GM12891 (cell line): ENCODE measurements at regions not wholly inside any gene's neighbourhood (a gene's known extent, or its start where the extent isn't known, plus 50 kb on each side); places are given as distances from the start of the nearest gene placed in this dataset.

ENCODE experiments used
- PAX5 ChIP-seq: IDR thresholded peaks from 2 replicates; pipeline ENCODE4 v1.6.1; 2011; ENCODE audit warnings: low read length, moderate library complexity, mild to moderate bottlenecking; ENCODE audit not compliant: insufficient read depth, severe bottlenecking
- POLR2A ChIP-seq: IDR thresholded peaks from 2 replicates; pipeline ENCODE4 v1.6.1; 2011; ENCODE audit warnings: low read depth, low read length, control low read depth
- POLR2AphosphoS5 ChIP-seq: IDR thresholded peaks from 2 replicates; pipeline ENCODE4 v1.6.1; 2011; ENCODE audit warnings: low read depth, low read length, control low read depth
- POU2F2 ChIP-seq: IDR thresholded peaks from 2 replicates; pipeline ENCODE4 v1.6.1; 2011; ENCODE audit warnings: low read depth, mild to moderate bottlenecking, control low read depth, low read length, moderate library complexity
- SPI1 ChIP-seq: IDR thresholded peaks from 2 replicates; pipeline ENCODE4 v1.6.1; 2011; ENCODE audit warnings: low read depth, low read length, control low read depth
- TAF1 ChIP-seq: IDR thresholded peaks from 2 replicates; pipeline ENCODE4 v1.6.1; 2011; ENCODE audit warnings: low read depth, low read length, control low read depth

DNA sequence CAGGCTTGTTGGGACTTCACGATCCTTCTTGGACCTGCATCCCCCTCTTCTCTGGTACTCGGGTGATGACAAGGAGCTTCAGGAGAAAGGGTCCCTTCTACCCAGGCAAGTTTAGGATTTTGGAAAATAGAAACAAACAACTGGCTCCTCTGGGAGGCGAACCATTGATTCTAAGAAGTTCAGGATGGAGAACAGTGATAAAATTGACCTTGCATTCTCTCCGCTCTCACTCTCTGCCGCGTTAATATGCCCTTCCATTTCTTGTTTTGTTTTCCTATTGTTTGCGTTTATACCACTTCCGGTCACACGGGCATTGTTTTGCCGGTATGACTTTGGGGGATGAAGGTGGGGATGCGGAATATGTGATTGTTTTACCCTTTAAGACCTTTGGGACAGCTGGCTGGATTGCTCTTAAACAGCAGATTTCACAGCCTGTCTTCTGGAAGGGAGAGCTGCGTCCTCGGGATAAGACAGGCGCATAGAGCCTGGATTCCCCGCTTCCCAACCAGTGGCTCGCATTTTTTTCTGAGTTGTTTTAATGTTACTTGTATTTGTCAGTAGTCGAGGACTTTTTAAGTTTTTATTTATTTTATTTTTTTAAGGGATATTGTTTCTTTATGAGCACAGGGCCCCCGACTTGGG lies 144.3 kb upstream of the ZNF184 start:
- TF ChIP-seq POLR2A, result no peak
- no peak for TF ChIP-seq POLR2AphosphoS5
- no peak for TF ChIP-seq PAX5
- no peak for TF ChIP-seq POU2F2
- no peak for TF ChIP-seq TAF1
- TF ChIP-seq SPI1, result no peak
